ENCODE measurements at regions not wholly inside any gene's neighbourhood (a gene's known extent, or its start where the extent isn't known, plus 50 kb on each side); places are given as distances from the start of the nearest gene placed in this dataset.

- Histone ChIP-seq H3K27me3 (no peaks in the 10 kb centered on the region), H3K9me3 (no peaks in the 10 kb centered on the region), H3K36me3 (no peaks in the 10 kb centered on the region), H3K4me3 (no peak overlapping the region), H3K27ac (peak overlapping the region; percentile 19 to 38), H3K4me1 (no peaks in the 10 kb centered on the region)
- intact Hi-C loops (cut with DNase I; ENCODE audit: low total_unique reads), result no loop called here
- DNase-seq (ENCODE audit: low spot score in 2 of 2), result no peak
- TF ChIP-seq CTCF (IDR thresholded peaks at IDR 0.05) (no peak), POLR2A (IDR thresholded peaks at IDR 0.05) (no peak), POLR2AphosphoS5 (IDR thresholded peaks at IDR 0.05) (no peak)
These were observed 236.1 kb upstream of the CDH5 start for GRCh38 chr16:66130296-66130905.

GRCh38 chr16:66129196-66129595, 237.3 kb upstream of the CDH5 start:
- H3K36me3 ChIP-seq, result no peaks in the 10 kb centered on the region
- no peaks in the 10 kb centered on the region for H3K9me3 ChIP-seq
- H3K27ac ChIP-seq, result no peak overlapping the region
- intact Hi-C loops (cut with DNase I; ENCODE audit: low total_unique reads), result no loop called here
- TF ChIP-seq POLR2A (IDR thresholded peaks at IDR 0.05) (no peak), CTCF (IDR thresholded peaks at IDR 0.05) (no peak), POLR2AphosphoS5 (IDR thresholded peaks at IDR 0.05) (no peak)
- H3K27me3 ChIP-seq, result no peaks in the 10 kb centered on the region
- no peaks in the 10 kb centered on the region for H3K4me1 ChIP-seq
- H3K4me3 ChIP-seq, result no peak overlapping the region
- no peak for DNase-seq (ENCODE audit: low spot score in 2 of 2)

- Histone ChIP-seq H3K36me3 (no peaks in the 10 kb centered on the region), H3K27me3 (no peaks in the 10 kb centered on the region), H3K4me3 (no peak overlapping the region), H3K9me3 (no peaks in the 10 kb centered on the region), H3K4me1 (no peaks in the 10 kb centered on the region), H3K27ac (no peak overlapping the region)
- TF ChIP-seq POLR2AphosphoS5 (IDR thresholded peaks at IDR 0.05) (no peak), CTCF (IDR thresholded peaks at IDR 0.05) (no peak), POLR2A (IDR thresholded peaks at IDR 0.05) (no peak)
- intact Hi-C loops (cut with DNase I; ENCODE audit: low total_unique reads), result no loop called here
- DNase-seq (ENCODE audit: low spot score in 2 of 2), result no peak
These were observed 238.1 kb upstream of the CDH5 start for GRCh38 chr16:66128371-66128770.

DNA sequence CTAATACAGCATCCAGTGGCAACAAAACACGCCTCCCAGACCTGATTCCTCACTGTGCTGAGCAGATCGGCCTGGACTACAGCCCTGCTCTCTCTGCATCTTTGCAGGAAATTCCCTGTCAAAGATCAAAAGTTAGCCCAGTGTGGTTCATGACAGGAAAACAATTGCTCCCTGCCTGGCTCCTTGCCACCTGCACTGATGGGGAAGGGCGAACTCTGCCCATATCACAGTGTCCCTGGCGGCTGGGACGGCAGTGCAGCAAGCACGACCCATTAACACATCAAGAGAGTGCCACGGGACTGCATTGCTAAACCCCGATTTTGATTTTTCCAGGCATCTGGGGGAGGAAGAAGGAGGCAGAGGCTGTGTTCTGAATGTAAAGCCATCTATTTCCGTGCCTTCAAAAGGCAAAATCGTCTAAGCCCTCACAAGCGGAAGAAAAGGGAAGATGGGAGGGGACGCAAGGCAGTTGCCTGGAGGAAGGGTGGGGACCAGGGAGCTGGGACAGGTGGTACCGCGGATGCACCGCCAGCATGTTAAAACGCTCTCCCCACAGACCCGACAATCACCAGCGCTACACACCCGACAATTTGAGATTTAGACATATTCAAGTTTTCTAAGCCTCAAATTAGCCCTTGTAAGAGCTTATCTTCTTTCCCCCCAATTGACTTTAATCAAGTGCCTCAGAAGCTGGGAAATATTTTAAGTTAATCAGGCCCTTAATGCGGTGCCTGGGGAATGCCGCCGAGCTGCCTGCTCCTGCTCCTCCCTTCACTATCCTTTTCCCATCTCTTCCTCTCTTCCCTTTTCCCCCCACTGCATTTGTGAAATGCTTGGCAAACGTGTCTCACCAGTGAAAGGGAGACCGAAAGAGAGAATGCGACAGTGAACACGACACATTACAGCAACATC, 238.8 kb upstream of the CDH5 start:
- no peak overlapping the region for H3K27ac ChIP-seq
- no peaks in the 10 kb centered on the region for H3K9me3 ChIP-seq
- H3K4me3 ChIP-seq, result no peak overlapping the region
- no peaks in the 10 kb centered on the region for H3K36me3 ChIP-seq
- H3K4me1 ChIP-seq, result no peaks in the 10 kb centered on the region
- no peak for TF ChIP-seq CTCF (IDR thresholded peaks at IDR 0.05)
- TF ChIP-seq POLR2A (IDR thresholded peaks at IDR 0.05), result no peak
- TF ChIP-seq POLR2AphosphoS5 (IDR thresholded peaks at IDR 0.05), result no peak
- DNase-seq (ENCODE audit: low spot score in 2 of 2), result no peak
- no peaks in the 10 kb centered on the region for H3K27me3 ChIP-seq
- intact Hi-C loops (cut with DNase I; ENCODE audit: low total_unique reads), result no loop called here

DNA sequence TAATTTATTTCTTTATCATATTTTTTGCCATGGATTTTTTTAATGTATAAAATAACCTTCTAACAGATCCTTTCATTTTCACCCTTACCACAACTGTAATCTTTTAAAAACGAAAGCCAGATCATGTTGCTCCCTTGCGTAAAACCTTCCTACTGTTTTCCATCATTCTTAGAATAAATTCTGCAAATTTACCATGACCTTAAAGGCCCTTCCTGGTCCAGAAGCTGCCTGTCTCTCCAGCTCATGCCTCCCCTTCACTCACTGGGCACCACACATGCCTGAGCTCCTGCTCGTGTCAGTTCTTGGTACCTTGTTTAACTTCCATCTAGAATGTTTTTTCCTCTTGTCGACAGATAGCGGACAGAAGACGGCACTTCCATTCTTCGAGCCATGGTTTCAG, 245.0 kb upstream of the CDH5 start:
- Histone ChIP-seq H3K27me3 (no peaks in the 10 kb centered on the region), H3K4me3 (no peak overlapping the region), H3K9me3 (no peaks in the 10 kb centered on the region), H3K27ac (no peak overlapping the region), H3K36me3 (no peaks in the 10 kb centered on the region), H3K4me1 (no peaks in the 10 kb centered on the region)
- DNase-seq (ENCODE audit: low spot score in 2 of 2), result no peak
- intact Hi-C loops (cut with DNase I; ENCODE audit: low total_unique reads), result loop anchor here (5.0 kb wide), 1 partner anchor 134 kb away; no protein-coding TSS in a partner anchor
- TF ChIP-seq POLR2AphosphoS5 (IDR thresholded peaks at IDR 0.05), result no peak
- no peak for TF ChIP-seq POLR2A (IDR thresholded peaks at IDR 0.05)
- TF ChIP-seq CTCF (IDR thresholded peaks at IDR 0.05), result no peak

Measured in breast epithelium (tissue), 4 donors.